ENCODE measurements at regions not wholly inside any gene's neighbourhood (a gene's known extent, or its start where the extent isn't known, plus 50 kb on each side); places are given as distances from the start of the nearest gene placed in this dataset.

DNA sequence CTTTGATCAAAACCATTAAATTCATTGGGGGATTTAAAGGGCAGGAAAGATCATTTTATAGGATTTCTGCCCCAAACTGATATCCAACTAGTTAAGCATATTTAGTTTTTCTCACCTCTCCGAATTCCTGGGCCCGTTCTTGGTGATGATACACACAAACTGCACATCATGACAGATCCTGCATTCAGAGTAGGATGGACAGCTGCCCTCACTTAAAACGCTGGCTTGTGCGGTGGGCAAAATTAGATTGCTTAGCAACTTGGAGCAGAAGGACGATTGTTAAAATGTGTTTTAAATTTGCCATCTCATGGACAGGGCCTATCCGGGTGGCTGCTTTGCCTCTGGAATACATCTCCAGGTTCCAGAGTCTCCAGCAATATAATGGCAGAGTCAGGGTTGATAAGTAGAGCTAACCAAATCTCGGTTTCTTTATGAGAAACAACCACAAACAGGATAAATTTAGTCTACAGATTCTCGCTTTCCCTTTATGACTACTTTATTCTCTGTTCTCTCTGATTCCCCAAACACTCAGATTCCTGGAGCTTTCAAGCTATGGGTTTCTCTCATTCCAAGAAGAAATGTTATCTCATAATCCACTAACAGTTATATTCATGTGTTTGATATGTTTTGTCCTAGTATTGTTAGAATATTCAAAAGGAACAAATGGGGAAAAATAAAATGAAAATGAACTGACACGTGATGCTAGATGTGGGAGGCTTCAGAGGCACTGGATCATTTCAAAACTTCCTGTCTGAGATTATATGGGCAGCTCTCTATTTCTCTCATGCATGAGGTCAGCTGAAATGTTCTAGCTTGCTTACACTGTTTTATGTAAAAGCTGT, 1014.1 kb upstream of the SEMA6D start:
- no peak for DNase-seq (ENCODE audit: low spot score)
- in situ Hi-C loops (cut with HindIII; ENCODE audit: low sequenced_read_pairs) = no loop called here

DNA sequence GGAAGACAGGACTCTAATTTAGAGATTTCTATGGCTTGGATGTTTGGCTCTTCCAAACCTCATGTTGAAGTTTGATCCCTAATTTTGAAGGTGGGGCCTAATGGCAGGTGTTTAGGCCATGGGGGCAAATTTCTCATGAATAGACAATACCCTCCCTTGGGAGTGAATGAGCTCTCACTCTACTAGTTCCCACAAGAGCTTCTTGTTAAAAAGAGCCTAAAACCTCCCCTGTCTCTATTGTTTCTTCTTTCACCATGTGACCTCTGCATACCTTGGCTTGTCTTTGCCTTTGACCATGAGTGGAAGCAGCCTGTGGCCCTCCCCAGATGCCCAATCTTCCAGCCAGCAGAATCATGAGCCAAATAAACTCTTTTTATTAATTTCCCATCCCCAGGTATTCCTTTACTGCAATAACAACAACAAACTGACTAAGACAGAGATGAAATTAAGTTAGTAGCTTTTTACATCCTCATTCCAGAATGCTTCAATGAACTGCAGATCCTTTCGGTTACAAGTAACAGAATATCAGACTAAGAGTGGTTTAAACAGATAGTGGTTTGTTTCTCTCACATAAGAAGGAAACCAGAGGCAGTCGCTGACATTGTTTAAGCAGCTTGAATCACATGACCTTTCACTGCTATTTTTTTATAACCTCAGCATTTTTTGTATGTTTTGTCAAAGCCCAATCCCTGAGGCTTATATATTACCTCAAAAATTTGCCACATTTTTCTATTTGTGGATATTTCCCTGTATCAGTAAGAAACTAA, 1013.3 kb upstream of the SEMA6D start:
- no peak for DNase-seq (ENCODE audit: low spot score)
- in situ Hi-C loops (cut with HindIII; ENCODE audit: low sequenced_read_pairs) = no loop called here

DNA sequence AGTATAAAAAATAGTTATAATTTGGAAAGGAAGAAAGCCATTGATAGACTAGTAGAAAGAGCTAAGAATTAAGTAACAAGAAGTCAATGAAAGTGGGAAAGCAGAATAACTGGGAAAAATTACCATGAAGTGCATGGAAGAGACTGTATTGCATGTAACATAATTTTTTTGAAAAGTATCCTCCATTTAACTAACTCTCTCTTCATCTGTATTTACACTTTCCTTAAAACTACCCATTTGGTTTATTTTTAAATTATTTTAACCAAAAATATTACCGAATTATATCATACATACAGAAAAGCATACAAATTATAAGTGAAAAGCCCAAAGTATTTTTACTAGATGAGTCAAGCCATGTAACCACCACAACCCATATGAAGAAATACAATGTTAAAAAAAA, 1009.9 kb upstream of the SEMA6D start:
- in situ Hi-C loops (cut with HindIII; ENCODE audit: low sequenced_read_pairs) = no loop called here
- no peak for DNase-seq (ENCODE audit: low spot score)

DNA sequence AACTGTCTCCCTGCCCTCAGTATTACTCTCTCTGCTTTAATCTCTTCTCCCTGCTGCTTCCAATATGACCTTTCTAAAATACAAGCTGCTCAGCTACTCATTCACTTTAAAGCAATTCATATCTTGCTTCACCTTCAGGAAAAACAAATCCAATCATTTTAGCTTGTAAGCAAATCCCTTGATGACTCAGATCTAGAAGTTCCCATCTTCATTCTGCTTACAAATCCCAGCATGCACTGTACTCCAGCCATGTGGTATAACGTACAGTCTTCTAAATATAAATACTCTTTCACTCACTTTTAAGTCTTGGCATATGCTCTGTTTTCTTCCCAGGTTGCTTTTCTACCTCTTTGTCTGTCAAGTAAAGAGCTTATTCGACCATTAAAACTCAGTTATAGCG, 1009.1 kb upstream of the SEMA6D start:
- DNase-seq (ENCODE audit: low spot score) = no peak
- in situ Hi-C loops (cut with HindIII; ENCODE audit: low sequenced_read_pairs) = no loop called here

DNA sequence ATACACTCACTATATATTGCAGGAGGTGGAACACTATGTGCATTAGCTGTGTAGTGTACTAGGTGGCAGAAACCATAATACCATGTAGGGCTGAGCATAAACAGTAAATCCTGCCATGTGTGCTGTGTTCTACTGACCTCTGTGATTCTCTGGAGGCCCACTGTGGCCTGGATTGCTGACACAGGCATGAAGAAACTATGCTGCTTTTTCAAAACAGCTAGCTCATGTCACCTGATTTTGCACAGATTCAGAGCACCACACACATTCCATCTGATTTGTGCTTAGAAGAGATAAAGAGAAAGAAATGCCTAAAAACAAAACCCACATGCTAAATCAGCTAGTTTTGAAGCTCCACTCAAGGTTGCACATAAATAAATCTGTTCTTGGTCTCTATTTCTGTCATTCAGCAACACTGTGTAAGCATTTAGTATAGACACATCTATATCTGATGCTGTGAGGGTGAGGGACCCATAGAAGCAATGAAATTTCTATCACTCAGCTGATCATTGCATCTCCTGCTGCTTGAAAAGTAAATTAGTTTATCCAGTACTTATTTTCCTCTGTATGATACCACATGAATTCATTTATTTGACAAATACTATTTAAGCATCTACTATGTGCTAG, 1007.7 kb upstream of the SEMA6D start:
- in situ Hi-C loops (cut with HindIII; ENCODE audit: low sequenced_read_pairs) = no loop called here
- no peak for DNase-seq (ENCODE audit: low spot score)

DNA sequence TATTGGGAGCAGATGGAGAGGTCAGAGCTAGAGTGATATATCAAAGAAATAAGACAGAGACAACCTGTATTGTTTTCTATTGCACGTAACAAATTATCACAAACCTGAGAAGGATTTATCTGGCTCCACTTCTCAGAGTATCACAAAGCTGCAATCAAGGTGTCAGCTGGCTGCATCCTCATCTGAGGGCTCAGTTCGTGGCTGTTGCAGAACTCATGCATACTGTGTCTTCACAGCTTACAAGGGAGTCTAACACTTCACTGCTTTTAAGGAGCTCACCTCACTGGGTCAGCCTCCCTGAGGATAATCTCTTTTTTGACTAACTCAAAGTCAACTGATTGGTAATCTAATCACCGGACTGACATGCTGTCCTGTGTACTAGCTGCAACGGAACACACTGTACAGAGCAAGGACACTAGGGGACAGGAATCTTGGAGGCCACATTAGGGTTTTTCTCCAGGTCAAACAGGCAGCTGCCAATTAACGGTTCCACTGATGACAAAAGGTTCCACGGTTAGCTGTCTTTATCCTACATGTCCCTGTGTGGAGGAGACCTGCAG, 1006.8 kb upstream of the SEMA6D start:
- in situ Hi-C loops (cut with HindIII; ENCODE audit: low sequenced_read_pairs) = no loop called here
- no peak for DNase-seq (ENCODE audit: low spot score)

DNA sequence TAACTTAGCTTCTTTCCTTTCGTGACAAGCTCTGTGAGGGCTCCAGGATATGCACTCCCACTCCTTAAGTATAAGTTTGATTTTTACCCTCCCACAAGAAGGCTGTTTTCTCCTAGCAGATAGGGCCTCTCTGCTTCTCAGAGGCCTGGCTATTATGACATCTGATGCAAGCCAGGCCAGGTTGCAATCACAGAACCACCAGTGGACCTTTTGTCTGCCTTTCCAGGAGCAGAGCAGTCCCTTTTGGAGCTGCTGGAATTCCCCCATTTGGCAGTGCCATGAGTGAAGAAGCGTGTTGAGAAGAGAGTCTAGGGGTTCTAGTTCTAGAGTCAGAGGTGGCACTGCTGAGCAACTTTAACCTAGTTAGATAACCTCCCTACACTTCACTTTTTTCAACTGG, 1004.3 kb upstream of the SEMA6D start:
- in situ Hi-C loops (cut with HindIII; ENCODE audit: low sequenced_read_pairs) = no loop called here
- no peak for DNase-seq (ENCODE audit: low spot score)

DNA sequence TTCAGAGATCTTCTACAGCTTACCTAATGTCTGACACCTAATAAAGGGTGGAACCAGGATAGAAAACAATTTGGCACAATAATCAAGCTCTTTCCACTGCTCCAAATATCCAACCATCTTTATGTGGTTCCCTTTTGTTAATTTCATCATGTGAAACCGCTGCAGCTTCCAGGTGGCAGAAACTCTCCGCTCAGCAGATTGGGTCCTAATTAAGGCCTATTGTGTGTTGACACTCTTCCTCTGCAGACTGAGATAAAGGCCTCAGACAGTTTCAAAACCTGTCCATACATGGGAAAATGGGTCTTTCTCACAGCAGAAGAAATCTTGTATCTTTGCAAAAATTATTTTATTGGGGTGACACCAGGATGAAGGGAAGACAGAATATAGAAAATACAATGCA, 1002.4 kb upstream of the SEMA6D start:
- no peak for DNase-seq (ENCODE audit: low spot score)
- in situ Hi-C loops (cut with HindIII; ENCODE audit: low sequenced_read_pairs) = no loop called here

DNA sequence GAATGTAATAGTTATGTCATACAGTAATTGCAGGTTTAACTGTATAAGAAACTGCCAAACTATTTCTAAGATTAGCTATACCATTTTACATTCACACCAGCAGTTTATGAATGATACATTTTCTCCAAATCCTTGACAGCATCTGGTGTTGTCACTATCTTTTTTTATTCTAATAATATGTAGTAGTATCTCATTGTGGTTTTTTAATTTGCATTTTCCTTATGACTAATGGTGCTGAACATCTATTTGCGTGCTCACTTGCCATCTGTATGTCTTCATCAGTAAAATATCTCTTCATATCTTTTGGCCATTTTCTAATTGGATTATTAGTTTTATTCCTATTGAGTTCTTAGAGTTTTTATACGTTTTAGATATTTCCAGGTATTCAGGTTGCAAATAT, 994.0 kb upstream of the SEMA6D start:
- DNase-seq (ENCODE audit: low spot score) = no peak
- in situ Hi-C loops (cut with HindIII; ENCODE audit: low sequenced_read_pairs) = no loop called here

DNA sequence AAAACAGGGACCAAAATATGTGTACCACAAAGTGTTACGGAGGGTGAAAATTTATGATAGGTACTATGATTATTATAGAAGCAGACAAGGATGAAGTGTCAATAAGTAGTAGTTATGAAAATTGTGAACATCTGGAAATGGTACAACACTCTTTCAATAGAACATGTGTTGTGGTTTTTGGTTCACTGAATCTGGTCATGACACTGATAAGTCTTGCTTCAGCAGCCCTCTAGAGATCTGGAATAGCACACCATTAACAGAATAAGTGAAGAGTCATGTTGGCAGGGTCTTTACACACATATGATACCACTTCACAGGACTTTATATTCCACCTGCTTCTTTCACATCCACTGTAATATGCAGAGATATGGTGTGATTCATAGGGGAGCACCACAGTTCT, 985.2 kb upstream of the SEMA6D start:
- no peak for DNase-seq (ENCODE audit: low spot score)
- in situ Hi-C loops (cut with HindIII; ENCODE audit: low sequenced_read_pairs) = no loop called here

DNA sequence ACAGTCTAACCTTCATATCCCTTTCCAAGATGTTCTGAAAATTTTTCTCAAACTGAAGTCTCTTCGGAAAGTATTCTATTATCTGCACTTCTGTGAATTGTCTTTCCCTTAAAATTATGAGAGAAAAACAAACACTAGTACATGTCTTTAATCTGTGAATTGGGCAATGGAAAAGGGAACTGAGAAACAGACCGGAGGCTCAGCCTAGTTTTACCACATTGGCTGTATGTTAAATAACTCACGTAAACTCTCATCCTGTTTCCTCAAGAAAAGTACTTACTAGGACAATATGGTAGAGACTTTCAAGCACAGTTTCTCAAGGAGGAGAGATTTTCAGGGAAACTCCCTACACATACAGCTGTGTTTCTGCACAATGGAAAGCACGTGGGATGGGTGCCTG, 982.2 kb upstream of the SEMA6D start:
- DNase-seq (ENCODE audit: low spot score) = no peak
- in situ Hi-C loops (cut with HindIII; ENCODE audit: low sequenced_read_pairs) = no loop called here

DNA sequence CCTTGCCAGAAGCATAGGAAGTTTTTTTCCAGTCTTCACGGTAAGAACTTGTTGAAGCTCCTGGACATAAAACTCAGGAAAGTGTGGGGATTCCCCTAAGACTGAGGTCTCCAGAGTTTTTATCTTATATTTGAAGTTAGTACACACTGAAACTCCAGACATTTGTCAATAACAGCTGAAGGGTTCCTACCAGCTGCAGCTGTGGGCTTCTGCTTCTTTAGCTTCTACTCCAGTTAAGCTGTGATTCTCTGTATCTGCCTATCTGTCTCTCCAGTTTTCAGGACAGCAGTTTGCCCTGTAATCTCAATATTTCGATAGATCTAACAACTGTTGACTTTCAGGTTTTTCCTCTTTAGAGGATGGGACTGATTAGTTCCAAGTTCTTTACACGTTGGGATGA, 966.0 kb upstream of the SEMA6D start:
- in situ Hi-C loops (cut with HindIII; ENCODE audit: low sequenced_read_pairs) = no loop called here
- no peak for DNase-seq (ENCODE audit: low spot score)

DNA sequence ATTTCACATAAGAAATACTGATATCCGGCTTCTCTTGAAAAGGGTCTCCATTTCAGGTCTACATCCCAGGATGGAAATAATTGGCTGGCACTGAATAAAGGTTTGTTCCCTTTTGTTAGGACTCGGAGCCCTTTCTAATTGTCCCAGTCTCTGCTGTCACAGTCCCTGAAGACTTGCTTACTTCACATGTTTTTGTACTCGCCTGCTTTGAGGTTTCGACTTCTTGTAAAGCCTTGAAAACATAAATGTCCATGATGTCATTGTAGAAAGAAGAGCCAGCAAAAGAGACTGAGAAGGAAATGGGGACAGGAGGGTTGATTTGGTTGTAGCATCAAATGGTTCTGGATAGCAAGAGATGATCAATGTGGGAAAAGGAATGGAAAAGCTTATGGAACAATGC, 963.4 kb upstream of the SEMA6D start:
- in situ Hi-C loops (cut with HindIII; ENCODE audit: low sequenced_read_pairs) = no loop called here

DNA sequence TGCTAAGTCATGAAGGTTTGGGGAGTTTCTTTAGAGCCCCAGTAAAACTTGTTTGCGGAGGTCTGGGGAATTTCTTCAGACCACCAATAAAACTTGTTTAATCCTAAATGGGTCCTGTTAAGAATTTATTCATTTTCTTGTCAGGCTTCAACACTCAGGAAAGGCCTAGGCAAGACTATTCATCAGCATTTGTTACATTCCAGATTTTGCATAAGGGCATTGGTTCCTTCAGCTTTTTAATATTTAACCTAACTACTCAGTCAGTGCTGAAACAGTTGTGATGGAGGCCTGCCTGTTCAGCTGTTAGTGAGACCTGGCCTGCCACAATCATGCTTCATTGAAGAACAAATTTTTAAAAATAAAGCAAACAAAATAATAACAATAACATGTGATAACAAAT, 954.2 kb upstream of the SEMA6D start:
- in situ Hi-C loops (cut with HindIII; ENCODE audit: low sequenced_read_pairs) = no loop called here
- DNase-seq (ENCODE audit: low spot score) = no peak

More for the DNA sequence above, 963.4 kb upstream of the SEMA6D start:
- no peak for DNase-seq (ENCODE audit: low spot score)

DNA sequence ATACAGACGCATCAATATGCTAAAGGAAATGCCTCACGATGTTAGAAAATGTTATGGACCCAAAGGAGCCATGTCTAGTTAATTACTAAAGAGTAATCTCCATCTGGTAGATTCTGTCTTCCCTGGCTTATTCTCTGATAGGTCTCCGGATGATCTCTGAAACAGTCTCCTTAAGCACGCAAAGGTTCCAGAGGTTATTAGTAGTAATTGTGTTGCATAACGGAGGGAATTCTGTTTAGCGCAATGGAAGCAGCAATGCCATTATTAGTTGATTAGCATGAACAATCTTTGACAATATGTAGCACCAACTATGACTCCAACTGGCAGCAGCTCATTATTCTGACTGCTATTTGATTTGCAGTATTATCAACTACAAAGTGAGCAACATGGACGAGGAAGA, 952.5 kb upstream of the SEMA6D start:
- in situ Hi-C loops (cut with HindIII; ENCODE audit: low sequenced_read_pairs) = no loop called here
- DNase-seq (ENCODE audit: low spot score) = no peak

DNA sequence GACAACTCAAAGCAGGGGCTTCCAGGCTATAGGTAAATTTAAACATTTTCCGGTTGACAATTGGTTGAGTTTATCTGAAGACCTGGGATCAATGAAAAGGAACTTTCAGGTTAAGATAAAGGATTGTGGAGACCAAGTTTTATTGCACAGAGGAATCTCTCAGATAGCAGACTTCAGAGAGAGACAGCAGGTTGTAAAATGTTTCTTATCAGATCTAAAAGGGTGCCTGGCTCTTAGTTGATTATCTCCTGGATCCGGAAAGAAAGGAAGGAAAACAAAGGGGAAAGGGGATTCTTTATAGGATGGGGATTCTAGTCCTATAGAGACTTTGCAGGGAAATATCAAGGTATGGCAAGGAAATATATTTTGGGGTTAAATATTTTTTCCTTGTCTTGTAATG, 951.3 kb upstream of the SEMA6D start:
- no peak for DNase-seq (ENCODE audit: low spot score)
- in situ Hi-C loops (cut with HindIII; ENCODE audit: low sequenced_read_pairs) = no loop called here

DNA sequence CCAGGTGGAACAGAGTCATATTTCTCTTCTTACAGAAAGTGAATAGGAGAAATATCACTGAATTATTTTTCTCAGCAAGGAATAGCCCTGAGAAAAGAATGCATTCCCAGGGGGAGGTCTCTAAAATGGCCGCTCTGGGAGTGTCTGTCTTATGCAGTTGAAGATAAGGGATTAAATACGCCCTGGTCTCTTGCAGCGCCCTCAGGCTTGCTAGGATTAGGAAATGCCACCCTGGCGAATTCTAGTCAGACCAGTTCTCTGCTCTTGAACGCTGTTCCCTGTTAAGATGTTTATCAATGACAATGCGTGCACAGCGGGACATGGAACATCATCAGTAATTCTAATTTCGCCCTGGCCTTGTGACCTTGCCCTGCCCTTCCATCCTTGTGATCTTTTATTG, 949.0 kb upstream of the SEMA6D start:
- no peak for DNase-seq (ENCODE audit: low spot score)
- in situ Hi-C loops (cut with HindIII; ENCODE audit: low sequenced_read_pairs) = no loop called here

DNA sequence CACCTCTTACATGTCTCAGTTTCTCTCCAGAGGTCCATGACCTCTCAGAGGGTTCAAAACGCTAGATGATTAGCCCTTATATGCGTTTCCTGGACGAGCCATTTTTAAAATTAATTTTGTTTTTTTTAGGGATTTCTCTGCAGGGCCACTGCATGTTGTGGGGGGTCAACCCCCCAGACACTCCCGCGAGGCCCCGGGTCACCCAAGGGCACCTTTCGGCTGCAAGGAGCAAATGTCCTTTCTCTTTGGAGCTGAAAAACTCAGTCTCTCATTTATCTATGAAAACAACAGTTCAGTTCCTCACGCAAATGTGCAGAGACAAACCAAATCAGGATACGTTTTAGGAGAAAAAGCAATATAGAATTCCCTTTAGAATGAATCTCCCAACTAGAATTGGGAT, 944.3 kb upstream of the SEMA6D start:
- no peak for DNase-seq (ENCODE audit: low spot score)
- in situ Hi-C loops (cut with HindIII; ENCODE audit: low sequenced_read_pairs) = no loop called here

DNA sequence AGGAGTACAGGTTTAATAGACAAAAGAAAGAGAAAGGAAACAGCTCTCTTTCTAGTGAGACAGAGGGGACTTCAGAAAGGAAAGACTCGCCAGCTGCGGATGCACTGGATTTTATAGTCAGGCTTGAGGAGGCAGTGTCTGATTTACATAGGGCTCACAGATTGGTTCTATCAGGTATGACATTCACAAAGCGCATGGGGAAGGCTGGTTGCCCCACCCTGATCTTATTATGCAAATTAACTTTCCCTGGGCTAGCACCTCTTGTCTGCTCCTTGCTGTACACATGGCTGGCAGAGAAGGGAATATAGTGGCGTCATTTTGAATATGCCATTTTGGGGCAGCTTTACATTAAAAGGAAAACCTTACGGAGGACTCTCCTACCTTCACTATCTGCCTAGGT, 938.4 kb upstream of the SEMA6D start:
- in situ Hi-C loops (cut with HindIII; ENCODE audit: low sequenced_read_pairs) = no loop called here
- DNase-seq (ENCODE audit: low spot score) = no peak
